ENCODE measurements at regions not wholly inside any gene's neighbourhood (a gene's known extent, or its start where the extent isn't known, plus 50 kb on each side); places are given as distances from the start of the nearest gene placed in this dataset.

DNA sequence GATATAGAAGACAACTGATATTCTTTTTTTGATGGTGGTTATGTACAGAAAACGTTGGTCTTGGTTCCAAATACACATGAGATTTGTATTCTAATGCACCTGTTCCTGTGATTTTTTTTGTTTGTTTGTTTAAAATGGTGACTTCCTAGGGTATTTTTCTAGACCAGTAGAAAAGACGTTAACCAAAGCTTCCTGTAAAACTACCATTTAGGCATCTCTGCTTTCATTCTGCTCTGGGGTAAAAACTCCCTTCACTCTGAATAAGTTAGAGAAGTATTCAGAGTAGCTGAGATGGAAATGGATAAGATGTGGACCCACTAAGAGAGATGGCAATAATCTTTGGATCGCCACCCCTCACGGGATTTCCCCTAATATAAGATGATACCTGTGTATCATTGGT lies 343.2 kb upstream of the KLF3 start:
- no peak for TF ChIP-seq EZH2phosphoT487 (IDR thresholded peaks at IDR 0.05; ENCODE audit: borderline replicate concordance, low read depth, low read length)
- TF ChIP-seq, protein P1, sequence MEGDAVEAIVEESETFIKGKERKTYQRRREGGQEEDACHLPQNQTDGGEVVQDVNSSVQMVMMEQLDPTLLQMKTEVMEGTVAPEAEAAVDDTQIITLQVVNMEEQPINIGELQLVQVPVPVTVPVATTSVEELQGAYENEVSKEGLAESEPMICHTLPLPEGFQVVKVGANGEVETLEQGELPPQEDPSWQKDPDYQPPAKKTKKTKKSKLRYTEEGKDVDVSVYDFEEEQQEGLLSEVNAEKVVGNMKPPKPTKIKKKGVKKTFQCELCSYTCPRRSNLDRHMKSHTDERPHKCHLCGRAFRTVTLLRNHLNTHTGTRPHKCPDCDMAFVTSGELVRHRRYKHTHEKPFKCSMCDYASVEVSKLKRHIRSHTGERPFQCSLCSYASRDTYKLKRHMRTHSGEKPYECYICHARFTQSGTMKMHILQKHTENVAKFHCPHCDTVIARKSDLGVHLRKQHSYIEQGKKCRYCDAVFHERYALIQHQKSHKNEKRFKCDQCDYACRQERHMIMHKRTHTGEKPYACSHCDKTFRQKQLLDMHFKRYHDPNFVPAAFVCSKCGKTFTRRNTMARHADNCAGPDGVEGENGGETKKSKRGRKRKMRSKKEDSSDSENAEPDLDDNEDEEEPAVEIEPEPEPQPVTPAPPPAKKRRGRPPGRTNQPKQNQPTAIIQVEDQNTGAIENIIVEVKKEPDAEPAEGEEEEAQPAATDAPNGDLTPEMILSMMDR (conservative IDR thresholded peaks at IDR 0.05; ENCODE audit: low read length) = no peak
- DNase-seq (ENCODE audit: low spot score) = no peak
- Histone ChIP-seq H3K36me3 (ENCODE audit: insufficient read depth, low read length) (no peaks in the 10 kb centered on the region), H3K27ac (ENCODE audit: low read depth, low read length, poor library complexity, severe bottlenecking) (no peak overlapping the region), H3K4me1 (ENCODE audit: insufficient read depth, low read length, poor library complexity, severe bottlenecking) (peaks cover 16% of the 10 kb centered on the region), H3K9me2 (ENCODE audit: insufficient read depth, low read length) (no peaks in the 10 kb centered on the region), H2AFZ (ENCODE audit: low read length) (no peak overlapping the region), H3K9me3 (ENCODE audit: low read length) (no peaks in the 10 kb centered on the region), H3K4me3 (ENCODE audit: low read depth, low read length, poor library complexity, severe bottlenecking) (no peak overlapping the region), H3K79me2 (ENCODE audit: insufficient read depth, low read depth, low read length) (no peaks in the 10 kb centered on the region), H4K20me1 (ENCODE audit: insufficient read depth, low read length) (no peaks in the 10 kb centered on the region), H3K4me2 (ENCODE audit: low read length) (no peak overlapping the region)
- intact Hi-C loops (cut with micrococcal nuclease; ENCODE audit: unreplicated experiment) = loop anchor here (1.0 kb wide), 1 partner anchor 354 kb away; no protein-coding TSS in a partner anchor
- BruUV-seq (replicated peaks) = no TSS peak
- CTCF ChIA-PET (ENCODE audit: unreplicated experiment) = no interaction called here
- POLR2A ChIA-PET = interaction anchor here (0.6 kb wide), 1 partner anchor 861 kb away, joined by 3 read pairs; no protein-coding TSS in a partner anchor

DNA sequence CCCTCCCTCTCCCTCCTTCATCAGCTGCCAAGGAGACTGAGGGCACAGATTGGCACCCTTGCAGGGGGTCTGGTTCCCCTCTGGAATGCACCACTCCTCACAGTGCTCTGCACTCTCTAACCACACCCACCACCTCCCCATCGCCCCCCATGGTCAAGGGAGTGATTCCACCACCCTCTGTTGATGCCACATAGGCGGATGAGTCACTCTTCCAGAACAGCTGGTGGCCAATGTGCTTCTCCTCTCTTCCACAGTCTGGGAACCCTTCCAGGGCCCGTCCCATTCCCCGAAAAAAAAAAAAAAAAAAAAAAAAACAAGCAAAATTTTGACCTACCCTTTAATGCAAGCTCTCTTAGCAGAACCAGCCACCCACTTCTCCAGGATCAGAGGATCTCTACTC lies 341.3 kb upstream of the KLF3 start:
- intact Hi-C loops (cut with micrococcal nuclease; ENCODE audit: unreplicated experiment) = no loop called here
- CTCF ChIA-PET (ENCODE audit: unreplicated experiment) = no interaction called here
- no peak for DNase-seq (ENCODE audit: low spot score)
- Histone ChIP-seq H3K36me3 (ENCODE audit: insufficient read depth, low read length) (no peaks in the 10 kb centered on the region), H3K4me1 (ENCODE audit: insufficient read depth, low read length, poor library complexity, severe bottlenecking) (peaks cover 16% of the 10 kb centered on the region), H3K4me3 (ENCODE audit: low read depth, low read length, poor library complexity, severe bottlenecking) (no peak overlapping the region), H3K27ac (ENCODE audit: low read depth, low read length, poor library complexity, severe bottlenecking) (no peak overlapping the region), H3K4me2 (ENCODE audit: low read length) (no peak overlapping the region), H3K9me3 (ENCODE audit: low read length) (no peaks in the 10 kb centered on the region), H2AFZ (ENCODE audit: low read length) (no peak overlapping the region), H4K20me1 (ENCODE audit: insufficient read depth, low read length) (no peaks in the 10 kb centered on the region), H3K9me2 (ENCODE audit: insufficient read depth, low read length) (no peaks in the 10 kb centered on the region), H3K79me2 (ENCODE audit: insufficient read depth, low read depth, low read length) (no peaks in the 10 kb centered on the region)
- POLR2A ChIA-PET = interaction anchor here (0.6 kb wide), 3 partner anchors 32 to 1568 kb away, joined by 3 to 6 read pairs (median 3); no protein-coding TSS in a partner anchor
- no TSS peak for BruUV-seq (replicated peaks)
- TF ChIP-seq, protein P1 (conservative IDR thresholded peaks at IDR 0.05; ENCODE audit: low read length) = no peak
- TF ChIP-seq EZH2phosphoT487 (IDR thresholded peaks at IDR 0.05; ENCODE audit: borderline replicate concordance, low read depth, low read length) = no peak

- H3K4me2 ChIP-seq (ENCODE audit: low read length) = no peak overlapping the region
- no peaks in the 10 kb centered on the region for H3K9me3 ChIP-seq (ENCODE audit: low read length)
- H2AFZ ChIP-seq (ENCODE audit: low read length) = no peak overlapping the region
- H3K4me1 ChIP-seq (ENCODE audit: insufficient read depth, low read length, poor library complexity, severe bottlenecking) = peaks cover 15% of the 10 kb centered on the region
- H3K79me2 ChIP-seq (ENCODE audit: insufficient read depth, low read depth, low read length) = no peaks in the 10 kb centered on the region
- no peaks in the 10 kb centered on the region for H4K20me1 ChIP-seq (ENCODE audit: insufficient read depth, low read length)
- no TSS peak for BruUV-seq (replicated peaks)
- intact Hi-C loops (cut with micrococcal nuclease; ENCODE audit: unreplicated experiment) = no loop called here
- H3K36me3 ChIP-seq (ENCODE audit: insufficient read depth, low read length) = no peaks in the 10 kb centered on the region
- CTCF ChIA-PET (ENCODE audit: unreplicated experiment) = no interaction called here
- DNase-seq (ENCODE audit: low spot score) = no peak
- no peaks in the 10 kb centered on the region for H3K9me2 ChIP-seq (ENCODE audit: insufficient read depth, low read length)
- POLR2A ChIA-PET = interaction anchor here (0.6 kb wide), 3 partner anchors 32 to 1569 kb away, joined by 3 to 6 read pairs (median 3); no protein-coding TSS in a partner anchor
- H3K4me3 ChIP-seq (ENCODE audit: low read depth, low read length, poor library complexity, severe bottlenecking) = no peak overlapping the region
- TF ChIP-seq, protein P1 (conservative IDR thresholded peaks at IDR 0.05; ENCODE audit: low read length) = no peak
- TF ChIP-seq EZH2phosphoT487 (IDR thresholded peaks at IDR 0.05; ENCODE audit: borderline replicate concordance, low read depth, low read length) = no peak
- no peak overlapping the region for H3K27ac ChIP-seq (ENCODE audit: low read depth, low read length, poor library complexity, severe bottlenecking)
Measured at GRCh38 chr4:38323141-38323641, 340.8 kb upstream of the KLF3 start.

Measured in OCI-LY7 (cell line).